HepG2 (cell line): ENCODE measurements at regions not wholly inside any gene's neighbourhood (a gene's known extent, or its start where the extent isn't known, plus 50 kb on each side); places are given as distances from the start of the nearest gene placed in this dataset.

Source experiments
- ATAC-seq: fragments of 200-7000 bp; cut with Tn5 transposase; 3 replicates; pipeline ENCODE4 v1.9.1; 2020; ENCODE audit warnings: mild to moderate bottlenecking, moderate library complexity
- BruUV-seq: library from RNA; stranded (reverse); fragments of 400-500 nt; replicated peaks from 2 replicates; lab custom pipeline; 2021; lab: Mats Ljungman, UMichigan
- CTCF ChIA-PET: fragments of 300-600 bp; formaldehyde crosslinking; extraction: SDS; loops from one replicate; lab custom pipeline; 2021; ENCODE audit warnings: low total read pairs, inconsistent platforms, low intra/inter-chr PET ratio; lab: Yijun Ruan, JAX
- POLR2A ChIA-PET: fragments of 350-600 bp; sonication (Branson Sonifier 250); formaldehyde crosslinking; loops from one replicate; lab custom pipeline; 2020; ENCODE audit warnings: antibody characterized with exemption, inconsistent platforms; lab: Yijun Ruan, JAX
- DNase-seq: peaks from one replicate; pipeline ENCODE4 v3.0.0-alpha.2; 2015; ENCODE audit warnings: low spot score
- FAIRE-seq: peaks from 3 replicates; lab custom pipeline; 2011; peaks lifted over from hg19 to GRCh38; lab: Jason Lieb, UNC
- H2AFZ ChIP-seq: one replicate; pipeline ENCODE4 v1.6.1; 2011; ENCODE audit warnings: low read length, inconsistent platforms
- H3K27ac ChIP-seq: fragments of 300-600 bp; 3 replicates; pipeline ENCODE4 v1.8.0; 2011; ENCODE audit warnings: mixed run types, mild to moderate bottlenecking, mixed read lengths, low read length, inconsistent platforms; ENCODE audit not compliant: insufficient read depth; ENCODE audit errors: extremely low read length
- H3K27me3 ChIP-seq, 2 experiments: fragments of 200-600 bp in 1 of 2; 2 replicates in 1 of 2; 3 replicates in 1 of 2; pipeline versions ENCODE4 v1.6.0 to v1.8.0; 2011; ENCODE audit warnings: low read length in 2 of 2, mild to moderate bottlenecking in 2 of 2, moderate library complexity in 2 of 2, inconsistent platforms in 1 of 2; ENCODE audit not compliant: insufficient read depth in 2 of 2, control insufficient read depth in 1 of 2
- H3K36me3 ChIP-seq, 2 experiments: fragments of 200-600 bp in 1 of 2; replicated peaks in 1 of 2; 2 replicates in 1 of 2; 3 replicates in 1 of 2; pipeline versions ENCODE4 v1.5.1 to v1.8.0; 2011; ENCODE audit warnings: low read length in 2 of 2, inconsistent platforms in 1 of 2; ENCODE audit not compliant: insufficient read depth in 2 of 2, control insufficient read depth in 1 of 2
- H3K4me1 ChIP-seq: 2 replicates; pipeline ENCODE4 v1.5.1; 2012; ENCODE audit warnings: low read length, inconsistent platforms; ENCODE audit not compliant: insufficient read depth
- H3K4me2 ChIP-seq: 2 replicates; pipeline ENCODE4 v1.6.0; 2011; ENCODE audit warnings: low read depth, low read length, inconsistent platforms
- H3K4me3 ChIP-seq, 3 experiments: fragments of 200-600 bp in 1 of 3; sonication (generic), shearing (Covaris generic) in 1 of 3; replicated peaks in 1 of 3; 2 replicates each; pipeline ENCODE4 v1.5.1; 2011 to 2016; ENCODE audit warnings: low read length in 3 of 3, inconsistent platforms in 2 of 3, low read depth in 2 of 3, mild to moderate bottlenecking in 2 of 3, control low read depth in 1 of 3, mixed read lengths in 1 of 3; ENCODE audit not compliant: insufficient read depth in 1 of 3
- H3K79me2 ChIP-seq: one replicate; pipeline ENCODE4 v1.6.1; 2011; ENCODE audit warnings: low read length, inconsistent platforms; ENCODE audit not compliant: insufficient read depth
- H3K9ac ChIP-seq: 2 replicates; pipeline ENCODE4 v1.6.0; 2011; ENCODE audit warnings: mild to moderate bottlenecking, low read depth, low read length, inconsistent platforms; ENCODE audit not compliant: insufficient read depth
- H3K9me3 ChIP-seq: 2 replicates; pipeline ENCODE4 v1.5.1; 2012; ENCODE audit warnings: mild to moderate bottlenecking, low read length
- H4K20me1 ChIP-seq: 2 replicates; pipeline ENCODE4 v1.6.0; 2011; ENCODE audit warnings: inconsistent platforms, mild to moderate bottlenecking, low read length, moderate library complexity; ENCODE audit not compliant: insufficient read depth
- ATAD3A ChIP-seq: sonication (generic); formaldehyde crosslinking; IDR thresholded peaks from 2 replicates; pipeline ENCODE4 v1.4.0; 2020; ENCODE audit warnings: missing genetic modification reagents
- E2F5 ChIP-seq: sonication (generic); formaldehyde crosslinking; conservative IDR thresholded peaks from 2 replicates; pipeline ENCODE4 v1.4.0; 2020; ENCODE audit warnings: missing genetic modification reagents
- FOXA3 ChIP-seq: IDR thresholded peaks from 2 replicates; pipeline ENCODE4 v1.6.1; 2016; ENCODE audit warnings: missing genetic modification reagents, missing compliant biosample characterization
- IKZF1 ChIP-seq: fragments of 450-650 bp; IDR thresholded peaks from 2 replicates; pipeline ENCODE4 v1.7.1; 2016
- LBX2 ChIP-seq: sonication (generic); formaldehyde crosslinking; IDR thresholded peaks from 2 replicates; pipeline ENCODE4 v1.5.0; 2020; ENCODE audit warnings: missing genetic modification reagents, mild to moderate bottlenecking, borderline replicate concordance
- SIX4 ChIP-seq: sonication (generic); formaldehyde crosslinking; IDR thresholded peaks from 2 replicates; pipeline ENCODE4 v1.4.0; 2020; ENCODE audit warnings: missing genetic modification reagents
- THAP7 ChIP-seq: sonication (generic); formaldehyde crosslinking; IDR thresholded peaks from 2 replicates; pipeline ENCODE4 v1.8.1; 2023; ENCODE audit warnings: mild to moderate bottlenecking, missing genetic modification reagents
- YEATS2 ChIP-seq: sonication (generic); formaldehyde crosslinking; IDR thresholded peaks from 2 replicates; pipeline ENCODE4 v1.4.0; 2020; ENCODE audit warnings: missing genetic modification reagents, borderline replicate concordance
- ZBTB20 ChIP-seq: sonication (generic); formaldehyde crosslinking; IDR thresholded peaks from 2 replicates; pipeline ENCODE4 v1.8.1; 2023; ENCODE audit warnings: missing genetic modification reagents, low read depth, mild to moderate bottlenecking, borderline replicate concordance
- ZNF207 ChIP-seq: fragments of 450-650 bp; IDR thresholded peaks from 2 replicates; pipeline ENCODE4 v1.6.1; 2016; ENCODE audit warnings: antibody characterized with exemption, borderline replicate concordance
- ZNF879 ChIP-seq: sonication (generic); formaldehyde crosslinking; IDR thresholded peaks from 2 replicates; pipeline ENCODE4 v1.8.1; 2023; ENCODE audit warnings: missing genetic modification reagents
- WGBS: methylation state at CpG from one replicate; pipeline ENCODE4 v1.1.6; 2017; ENCODE audit warnings: low lambda C conversion rate; 5-methylcytosine and 5-hydroxymethylcytosine counted together
- in situ Hi-C: cut with HindIII; loops from 2 replicates; pipeline ENCODE4 v1.10.0; 2017; ENCODE audit warnings: low pct_unique_long_range_greater_than_20kb; ENCODE audit not compliant: extremely low pct_ligation_motif_present
- intact Hi-C: fragments of 100-400 bp; cut with micrococcal nuclease; formaldehyde crosslinking; loops from one replicate; pipeline ENCODE4 v1.10.0; 2022; ENCODE audit not compliant: unreplicated experiment

GRCh38 chr7:46360296-46360695 is 439.2 kb upstream of the IGFBP3 start:
- no peaks in the 10 kb centered on the region for H4K20me1 ChIP-seq
- ChIA-PET CTCF (interaction anchor here (0.6 kb wide), 1 partner anchor 806 kb away, joined by 3 read pairs; no protein-coding TSS in a partner anchor), POLR2A (no interaction called here)
- H2AFZ ChIP-seq, result no peak overlapping the region
- FAIRE-seq, result no peak
- H3K9me3 ChIP-seq, result no peaks in the 10 kb centered on the region
- H3K4me3 ChIP-seq, result no peak overlapping the region
- 2% methylated on average over 3 of the region's 3 CpGs for WGBS
- no peaks in the 10 kb centered on the region for H3K36me3 ChIP-seq
- in situ Hi-C loops (loop anchor here (5.0 to 10.0 kb wide), 2 partner anchors 727 to 825 kb away; no protein-coding TSS in a partner anchor), intact Hi-C loops (no loop called here)
- peaks cover 15% of the 10 kb centered on the region for H3K4me1 ChIP-seq
- no TSS peak for BruUV-seq
- peaks cover 0 to 2% of the 10 kb centered on the region in 2 experiments; a peak in 1 of 5 replicates for H3K27me3 ChIP-seq
- H3K4me2 ChIP-seq, result no peak overlapping the region
- no peaks in the 10 kb centered on the region for H3K79me2 ChIP-seq
- no peak for ATAC-seq
- TF ChIP-seq ATAD3A (CRISPR knock-in tag) (no peak), ZBTB20 (CRISPR knock-in tag) (no peak), ZNF207 (no peak), SIX4 (no peak), IKZF1 (no peak), LBX2 (CRISPR knock-in tag) (no peak), E2F5 (CRISPR knock-in tag) (no peak), ZNF879 (CRISPR knock-in tag) (no peak), YEATS2 (CRISPR knock-in tag) (no peak), THAP7 (CRISPR knock-in tag) (no peak), FOXA3 (CRISPR knock-in tag) (no peak)
- H3K27ac ChIP-seq, result no peak overlapping the region
- DNase-seq, result no peak
- no peak overlapping the region for H3K9ac ChIP-seq
